ENCODE measurements at regions not wholly inside any gene's neighbourhood (a gene's known extent, or its start where the extent isn't known, plus 50 kb on each side); places are given as distances from the start of the nearest gene placed in this dataset.
A peak's percentile ranks its signal among the peaks of the same experiment; 100 is the strongest.

DNA sequence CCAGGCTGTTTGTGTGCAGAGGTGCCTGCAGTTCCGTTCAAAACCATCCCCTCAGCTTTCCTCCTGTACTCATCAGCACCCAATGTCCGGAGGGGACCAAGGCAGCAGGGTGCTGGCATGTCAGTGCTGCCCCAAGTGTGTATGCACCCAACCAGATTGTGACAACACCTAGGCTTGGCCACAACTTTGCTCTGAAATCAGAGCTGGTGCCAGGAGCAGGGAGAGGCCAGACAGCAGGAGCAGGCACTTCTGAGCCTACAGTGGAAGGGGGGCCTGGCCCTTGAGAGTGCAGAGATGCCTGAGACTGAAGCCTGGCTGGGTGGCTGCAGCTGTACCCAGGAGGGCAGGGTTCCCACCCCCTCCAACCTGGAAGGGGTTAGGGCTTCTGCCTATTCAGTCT lies 56.5 kb upstream of the RASGEF1B start:
- intact Hi-C loops (cut with DNase I): no loop called here
- peak in 1 of 2 donors; percentile 27 for ATAC-seq
- DNase-seq: no peak

DNA sequence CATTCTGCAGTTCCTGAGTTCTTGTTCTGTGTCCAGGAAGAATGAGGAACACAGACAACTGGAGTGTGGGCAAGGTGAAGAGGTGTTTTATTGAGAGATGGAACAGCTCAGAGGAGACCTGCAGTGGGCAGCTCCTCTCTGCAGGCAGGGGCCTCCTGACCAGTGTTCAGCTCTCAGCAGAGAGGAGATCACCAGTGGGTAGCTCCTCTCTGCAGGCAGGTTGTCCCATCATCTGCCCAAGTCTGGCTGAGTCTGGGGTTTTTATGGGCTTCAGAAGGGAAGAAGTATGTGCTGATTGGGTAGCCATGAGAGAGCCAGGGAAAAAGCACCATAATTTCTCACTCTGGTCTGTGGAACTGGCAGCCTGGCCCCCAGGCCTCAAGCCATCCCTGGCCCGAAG lies 56.0 kb upstream of the RASGEF1B start:
- DNase-seq (no peak), ATAC-seq (no peak)
- intact Hi-C loops (cut with DNase I): no loop called here

DNA sequence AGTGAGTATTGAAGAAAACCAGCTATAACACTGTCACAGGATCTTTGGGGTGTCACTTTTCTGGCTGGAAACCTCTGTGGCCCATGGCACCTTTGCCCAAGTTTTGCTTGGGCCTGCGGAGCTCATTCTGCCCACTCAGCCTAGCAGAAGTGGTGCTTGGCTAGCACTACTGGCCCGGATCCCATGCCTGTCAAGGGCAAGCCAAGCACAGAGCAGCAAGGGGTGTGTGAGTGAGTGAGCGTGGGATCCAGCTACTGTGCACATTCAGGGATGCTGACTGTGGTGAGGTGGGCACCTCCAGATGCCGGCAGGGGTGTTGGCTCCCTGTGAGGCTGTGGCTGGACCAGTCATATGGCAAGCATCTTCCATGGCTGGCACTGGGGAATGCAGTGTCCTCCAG lies 55.4 kb upstream of the RASGEF1B start:
- DNase-seq (peak; percentile 57), ATAC-seq (peak; percentile 92 to 94)
- intact Hi-C loops (cut with DNase I): no loop called here

DNA sequence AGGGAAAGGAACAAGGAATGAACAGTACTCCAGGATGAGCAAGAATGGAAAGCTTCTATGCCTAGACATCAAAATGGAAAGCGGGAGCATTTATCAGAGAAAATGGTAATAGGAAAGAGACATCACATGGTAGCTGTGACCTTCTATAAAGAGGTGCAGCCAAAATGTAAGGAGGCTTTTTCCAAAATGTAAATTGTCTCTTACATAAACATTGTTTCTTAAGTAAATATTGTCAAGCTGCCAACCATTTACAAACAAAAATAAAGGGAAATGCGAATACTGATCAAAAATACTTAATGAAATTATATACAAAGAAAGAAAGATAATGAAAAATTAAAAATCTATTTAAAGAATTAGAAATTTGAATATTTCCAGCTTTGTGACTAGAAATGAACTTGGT lies 55.0 kb upstream of the RASGEF1B start:
- DNase-seq: no peak
- no peak for ATAC-seq
- intact Hi-C loops (cut with DNase I): no loop called here

DNA sequence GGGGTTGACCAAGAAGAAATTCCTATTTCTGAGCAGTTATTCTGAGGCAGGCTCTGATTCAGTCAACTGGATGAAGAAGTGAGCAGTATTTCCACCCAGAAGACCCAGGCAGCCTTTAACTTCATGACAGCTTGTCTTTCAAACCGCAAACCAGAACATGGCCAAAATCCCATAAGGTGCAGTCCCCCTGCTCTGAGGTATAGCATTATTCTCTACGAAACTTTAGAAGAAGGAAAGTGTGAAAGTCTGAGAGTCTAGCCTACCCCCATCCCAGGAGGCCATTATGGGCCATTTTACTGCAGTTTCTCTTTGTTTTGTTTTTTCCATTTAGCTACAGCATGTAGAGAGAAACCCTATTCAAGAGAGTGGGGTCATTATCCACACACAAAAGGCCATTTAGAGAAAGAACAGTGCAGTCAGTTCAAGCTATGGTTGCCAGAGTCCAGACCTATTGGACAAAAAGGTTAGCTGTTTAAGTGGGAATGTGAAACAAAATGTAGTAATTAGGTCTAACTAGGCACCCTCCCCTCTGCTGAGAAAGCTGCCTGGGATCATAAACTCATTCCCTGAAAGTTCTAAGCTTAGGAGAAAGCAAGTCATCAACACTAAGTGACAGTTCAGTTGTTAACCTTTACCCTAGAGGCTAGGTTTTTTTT lies 52.1 kb upstream of the RASGEF1B start:
- DNase-seq: no peak
- intact Hi-C loops (cut with DNase I): no loop called here
- ATAC-seq: no peak

DNA sequence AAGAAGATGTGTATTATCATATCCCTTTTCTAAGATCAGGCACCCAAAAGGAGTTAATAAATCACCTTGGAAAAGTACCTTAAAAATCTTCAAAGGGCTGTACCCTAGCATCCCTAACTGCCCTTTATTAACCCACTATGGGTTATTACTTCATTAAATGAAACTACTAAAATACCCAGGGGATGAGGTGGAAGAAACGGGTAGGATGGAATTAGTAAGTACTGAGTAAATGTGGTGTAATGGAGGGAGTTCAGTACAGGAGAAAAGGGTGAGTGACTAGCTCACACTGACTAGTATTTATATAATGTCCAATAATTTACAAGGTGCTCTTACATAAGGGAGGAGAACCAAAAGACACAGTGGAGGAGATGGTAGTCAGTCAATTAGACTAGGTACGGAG lies 51.0 kb upstream of the RASGEF1B start:
- intact Hi-C loops (cut with DNase I): no loop called here
- ATAC-seq (no peak), DNase-seq (no peak)

DNA sequence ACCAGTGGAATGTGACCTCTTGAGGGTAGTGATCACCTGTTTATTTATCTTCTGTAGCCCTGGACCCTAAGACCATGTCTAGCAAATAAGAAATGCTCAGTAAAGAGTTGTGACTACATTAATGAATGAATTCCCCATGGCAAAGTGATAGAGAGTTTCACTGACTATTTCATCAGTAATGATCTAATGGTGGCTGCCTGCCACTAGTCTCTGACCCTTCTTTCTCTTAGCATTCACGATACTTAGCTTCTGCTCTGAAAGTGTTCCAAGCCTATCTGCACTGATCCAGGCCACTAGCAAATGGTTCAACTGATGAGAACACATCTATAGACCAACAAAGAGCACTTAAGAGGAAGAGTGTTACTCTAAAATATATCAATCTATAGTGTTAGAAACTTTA lies 50.0 kb upstream of the RASGEF1B start:
- ATAC-seq: no peak
- no peak for DNase-seq
- intact Hi-C loops (cut with DNase I): no loop called here
